CD4-positive, alpha-beta T cell treated with Interleukin-2 at 100 ng/mL for 4 hours (primary cell): ENCODE measurements at regions not wholly inside any gene's neighbourhood (a gene's known extent, or its start where the extent isn't known, plus 50 kb on each side); places are given as distances from the start of the nearest gene placed in this dataset.
"Not testable (repeated sequence)": the region's sequence is repeated elsewhere in the genome, so short reads cannot be mapped to it uniquely, and the experiment has no call there.

Experiments
- DNase-seq: peaks from one replicate; pipeline ENCODE4 v3.0.0-alpha.2; 2020; ENCODE audit warnings: low spot score

DNA sequence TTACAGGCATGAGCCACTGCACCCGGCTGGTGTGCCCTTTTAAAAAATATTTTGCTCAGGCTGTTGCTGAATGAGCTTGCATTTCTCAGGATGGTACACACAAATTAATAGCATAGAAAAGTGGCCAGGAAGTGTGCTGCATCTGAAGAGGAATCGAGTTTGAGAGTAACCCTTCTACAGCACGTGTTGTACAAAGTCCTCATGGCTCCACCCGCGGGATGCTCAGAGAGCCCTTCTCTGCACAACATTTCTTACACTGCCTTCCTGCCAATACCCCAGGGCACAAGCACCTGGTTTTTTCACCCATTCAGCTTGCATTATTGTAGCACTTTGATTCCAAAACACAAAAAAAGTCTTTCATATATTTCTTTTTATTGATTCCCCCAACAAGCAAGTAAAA, 90.1 kb upstream of the NEDD4L start:
- DNase-seq: no peak

DNA sequence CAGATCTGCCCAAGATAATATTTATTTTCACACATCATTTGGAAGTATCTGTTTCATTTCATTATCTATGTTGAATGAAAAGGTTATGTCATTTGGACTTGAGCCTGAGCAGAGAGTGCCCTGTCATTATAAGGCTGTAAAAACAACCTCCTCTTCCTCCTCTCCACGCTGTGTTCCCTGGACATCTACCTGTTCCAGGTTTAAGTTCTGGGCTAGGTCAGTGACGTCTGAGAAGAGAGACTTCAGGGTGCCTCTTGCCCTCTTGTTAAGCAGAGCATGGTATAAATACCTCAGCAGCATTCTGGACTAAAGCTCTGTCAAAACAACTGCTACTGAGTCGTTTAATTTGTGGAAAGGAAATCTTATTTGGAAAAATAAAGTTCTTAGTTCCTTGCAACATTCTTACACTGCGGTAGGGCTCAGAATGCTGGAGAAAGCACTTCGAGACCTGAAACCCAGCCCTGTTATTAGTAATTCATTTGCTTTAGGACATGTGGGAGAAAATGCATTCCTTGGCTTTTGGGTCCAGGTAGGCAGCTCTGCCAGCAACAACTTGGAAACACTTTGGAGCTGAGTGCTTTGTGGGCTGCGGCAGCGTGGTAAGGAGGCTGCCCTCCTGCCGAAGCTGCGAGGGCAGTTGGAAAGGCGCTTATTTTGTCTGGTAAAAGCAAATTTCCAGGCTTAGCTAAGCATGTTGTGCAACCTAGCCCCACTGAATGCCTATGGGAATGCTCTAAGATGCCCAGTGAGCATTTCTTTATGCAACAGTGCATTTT, 91.8 kb upstream of the NEDD4L start:
- no peak for DNase-seq

DNA sequence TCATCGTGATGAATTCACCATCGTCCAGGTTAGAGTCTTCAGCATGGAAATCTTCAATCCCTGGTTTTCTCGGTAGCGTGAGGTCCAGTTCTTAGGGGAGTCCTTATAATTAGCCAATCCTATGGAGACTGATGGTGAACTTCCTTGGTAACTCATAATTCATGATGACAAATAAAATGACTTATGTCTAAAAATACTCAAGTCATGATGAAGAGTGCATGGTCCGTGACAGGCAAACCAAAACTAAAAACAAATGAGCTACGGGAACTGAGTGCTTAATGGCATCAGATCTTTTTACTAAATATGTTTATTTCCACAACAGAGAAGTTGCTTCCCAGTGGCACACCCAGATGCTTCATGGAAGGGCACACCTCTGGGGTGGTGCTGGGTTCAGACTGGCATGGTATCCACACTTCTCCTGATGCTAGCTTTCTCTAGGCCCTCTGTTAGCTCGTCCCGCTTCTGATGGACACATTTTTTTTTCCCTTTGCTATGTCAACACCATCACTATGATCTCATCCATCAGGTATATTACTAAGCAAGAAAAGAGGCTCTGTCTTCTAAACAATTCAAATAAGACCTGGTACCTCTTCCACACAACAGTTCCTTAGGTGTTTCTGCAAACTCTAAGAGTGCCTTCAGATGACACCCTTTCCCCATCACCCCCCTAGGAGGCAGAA, 92.8 kb upstream of the NEDD4L start:
- DNase-seq: no peak

DNA sequence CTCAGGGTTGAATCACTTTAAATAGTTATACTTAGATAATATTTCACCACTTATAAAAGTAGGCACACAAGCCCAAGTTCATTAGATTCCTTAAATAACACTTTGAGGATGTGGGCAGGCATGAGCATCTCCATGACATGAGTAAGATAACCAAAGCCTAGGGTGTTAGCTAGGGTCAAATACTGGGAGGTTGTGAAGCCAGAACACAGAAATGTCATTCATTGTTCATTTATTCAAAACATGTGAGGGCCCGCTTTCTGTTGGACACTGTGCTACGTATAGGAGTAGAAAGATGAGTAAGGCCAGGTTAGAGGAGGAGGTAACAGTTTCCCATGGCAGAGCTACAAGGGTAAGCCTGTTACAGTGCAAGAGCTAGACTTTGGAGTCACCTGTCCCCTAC, 93.5 kb upstream of the NEDD4L start:
- DNase-seq: no peak

DNA sequence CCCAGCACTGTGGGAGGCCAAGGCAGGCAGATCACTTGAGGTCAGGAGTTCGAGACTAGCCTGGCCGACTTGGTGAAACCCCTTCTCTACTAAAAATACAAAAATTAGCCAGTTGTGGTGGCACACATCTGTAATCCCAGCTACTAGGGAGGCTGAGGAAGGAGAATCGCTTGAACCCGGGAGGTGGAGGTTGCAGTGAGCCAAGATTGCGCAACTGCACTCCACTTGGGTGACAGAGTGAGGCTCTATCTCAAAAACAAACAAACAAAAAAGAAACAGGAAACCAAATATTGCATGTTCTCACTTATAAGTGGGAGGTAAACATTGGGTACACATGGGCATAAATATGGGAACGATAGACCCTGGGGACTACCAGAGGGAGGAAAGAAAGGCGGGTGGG, 94.7 kb upstream of the NEDD4L start:
- not testable (repeated sequence) for DNase-seq

DNA sequence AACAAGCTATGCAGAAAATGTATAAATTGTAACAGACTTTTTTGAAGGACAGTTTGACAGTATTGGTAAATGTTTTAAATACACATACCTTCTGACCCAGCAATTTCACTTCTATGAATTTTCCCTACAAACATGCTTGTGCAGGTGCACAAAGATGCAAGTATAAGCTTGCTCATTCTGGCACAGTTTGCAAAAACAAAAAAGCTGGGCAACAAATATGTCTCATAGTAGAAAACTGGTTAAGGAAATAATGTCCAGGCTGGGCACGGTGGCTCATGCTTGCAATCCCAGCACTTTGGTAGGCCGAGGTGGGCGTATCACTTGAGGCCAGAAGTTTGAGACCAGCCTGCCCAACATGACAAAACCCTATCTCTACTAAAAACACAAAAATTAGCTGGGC, 96.9 kb upstream of the NEDD4L start:
- no peak for DNase-seq

DNA sequence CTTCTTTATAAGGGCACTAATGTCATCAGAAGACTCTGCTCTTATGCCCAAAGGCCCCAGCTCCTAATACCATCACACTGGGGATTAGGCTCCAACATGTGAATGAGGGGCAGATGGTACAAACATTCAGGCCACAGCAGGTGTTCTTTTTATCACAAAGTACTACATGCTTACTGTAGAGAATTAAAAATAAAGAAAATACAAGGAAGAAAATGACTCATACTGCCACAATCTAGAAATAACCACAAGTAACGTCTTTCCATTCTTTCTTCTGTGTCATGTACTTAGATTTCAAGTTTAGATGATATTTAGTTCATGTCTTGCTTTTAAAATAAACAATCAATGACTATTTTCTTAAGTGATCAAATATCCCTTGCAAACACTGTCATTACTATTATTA, 100.3 kb upstream of the NEDD4L start:
- no peak for DNase-seq

DNA sequence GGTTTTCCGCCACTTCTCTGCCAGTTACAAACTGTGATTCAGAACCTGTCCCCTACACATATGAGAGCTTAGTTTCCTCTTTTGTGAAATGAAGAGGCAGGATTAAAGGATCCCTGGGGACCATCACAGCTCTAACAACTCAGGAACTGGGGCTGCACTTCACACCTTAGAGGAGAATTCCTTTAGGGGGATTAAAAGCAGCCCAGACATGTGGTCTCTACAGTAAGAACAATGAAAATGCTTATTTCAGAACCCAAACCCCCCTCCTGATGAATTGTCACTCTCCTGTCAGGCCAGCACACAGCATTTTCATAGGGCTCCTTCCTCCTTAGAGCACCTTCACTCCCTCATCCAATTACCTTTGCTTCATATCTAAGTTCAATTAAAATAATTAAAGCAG, 101.5 kb upstream of the NEDD4L start:
- DNase-seq: no peak

DNA sequence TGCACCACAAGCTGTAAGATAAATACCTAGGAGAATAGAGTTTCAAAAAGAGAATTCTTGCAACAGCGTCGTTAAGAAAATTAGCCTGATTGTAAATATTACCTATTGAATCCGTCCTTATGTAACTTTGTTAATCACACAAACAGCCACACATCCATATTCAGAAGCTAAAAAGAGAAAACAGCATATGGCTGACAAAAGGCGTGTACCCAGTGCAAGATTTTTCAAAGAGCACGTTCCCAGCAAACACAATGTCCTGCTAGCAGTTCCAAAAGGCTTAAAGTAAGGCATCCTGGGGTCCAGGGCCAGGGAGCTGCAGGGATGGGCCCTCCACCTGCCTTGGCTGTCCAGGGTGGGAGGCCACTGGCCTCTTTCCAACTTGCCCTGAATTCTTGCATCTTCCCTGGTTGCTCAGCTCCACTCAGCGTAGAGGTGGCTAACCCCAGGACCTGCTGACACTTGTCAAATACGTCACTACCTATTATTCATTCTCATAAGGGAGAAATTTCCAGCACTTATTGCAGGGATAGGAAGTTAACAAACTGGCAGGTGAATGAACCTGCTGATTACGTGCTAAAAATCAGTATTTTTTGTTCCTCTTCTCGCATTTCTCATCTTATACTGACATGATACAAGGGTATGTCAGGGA, 102.1 kb upstream of the NEDD4L start:
- no peak for DNase-seq

DNA sequence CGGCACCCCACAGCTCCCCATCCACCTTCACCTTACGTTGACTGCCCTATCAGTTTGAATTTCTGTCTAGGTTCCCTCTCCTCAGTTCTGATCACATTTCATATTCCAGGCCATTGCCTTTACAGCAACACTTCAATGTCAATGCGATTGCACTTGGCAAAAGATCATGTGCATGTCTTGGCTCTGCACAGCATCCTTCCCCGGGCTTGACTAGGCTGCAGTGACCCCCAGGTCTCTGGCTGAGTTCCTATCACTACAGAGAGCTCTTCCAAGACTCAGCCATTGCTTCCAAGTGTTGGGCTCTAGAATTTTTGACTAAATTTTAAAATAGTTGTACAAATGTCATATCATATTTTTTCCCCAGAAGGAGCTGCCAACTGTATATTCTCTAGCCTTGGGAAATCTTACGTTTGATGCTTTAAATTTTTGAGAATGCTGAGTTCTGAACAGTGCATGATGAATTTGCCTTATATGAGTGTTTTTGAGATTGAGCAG, 103.8 kb upstream of the NEDD4L start:
- no peak for DNase-seq

DNA sequence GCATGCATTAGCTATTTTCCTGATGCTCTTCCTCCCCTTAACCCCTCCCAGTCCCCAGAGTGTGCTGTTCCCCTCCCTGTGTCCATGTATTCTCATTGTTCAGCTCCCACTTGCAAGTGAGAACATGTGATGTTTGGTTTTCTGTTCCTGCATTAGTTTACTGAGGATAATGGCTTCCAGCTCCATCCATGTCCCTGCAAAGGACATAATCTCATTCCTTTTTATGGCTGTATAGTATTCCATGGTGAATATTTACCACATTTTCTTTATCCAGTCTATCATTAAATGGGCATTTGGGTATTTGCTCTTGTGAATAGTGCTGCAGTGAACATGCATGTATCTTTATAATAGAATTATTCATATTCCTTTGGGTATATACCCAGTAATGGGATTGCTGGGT, 109.7 kb upstream of the NEDD4L start:
- DNase-seq: not testable (repeated sequence)

DNA sequence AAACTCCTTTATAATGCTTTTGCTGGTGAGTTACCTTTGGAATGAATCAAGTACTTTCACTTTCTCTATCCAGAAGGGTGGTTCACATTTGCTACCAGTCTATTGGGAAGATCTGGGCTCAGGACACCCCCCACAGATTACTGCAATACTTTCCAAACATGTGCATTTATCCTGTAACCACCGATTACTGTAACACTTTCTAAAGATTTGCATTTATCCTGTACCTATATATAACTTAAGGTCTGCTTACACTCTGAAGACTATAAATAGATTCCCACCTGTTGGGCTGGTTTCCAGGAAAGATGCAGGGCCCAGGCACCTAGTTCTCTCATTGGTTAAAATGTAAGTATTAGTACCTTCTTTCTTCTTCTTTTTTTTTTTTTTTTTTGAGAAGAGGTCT, 113.0 kb upstream of the NEDD4L start:
- DNase-seq: no peak

DNA sequence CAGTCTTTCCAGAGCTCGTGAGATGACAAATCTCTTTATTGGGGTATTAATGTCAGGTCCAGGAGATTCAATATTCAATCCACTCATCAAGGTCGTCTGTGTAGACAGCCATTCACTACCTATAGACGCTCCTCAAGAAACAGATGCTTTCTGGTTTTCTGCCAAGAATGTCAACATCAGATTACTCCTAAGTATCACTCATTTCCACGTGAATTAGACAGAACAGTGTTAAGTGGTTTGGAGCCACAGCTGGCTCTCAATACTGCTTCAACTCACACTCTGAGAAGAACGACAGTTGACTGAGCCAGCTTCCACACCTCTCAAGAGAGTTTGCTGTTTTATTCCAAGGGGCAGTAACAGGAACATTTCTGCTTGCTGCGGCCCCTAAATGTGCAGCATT, 113.5 kb upstream of the NEDD4L start:
- DNase-seq: no peak

DNA sequence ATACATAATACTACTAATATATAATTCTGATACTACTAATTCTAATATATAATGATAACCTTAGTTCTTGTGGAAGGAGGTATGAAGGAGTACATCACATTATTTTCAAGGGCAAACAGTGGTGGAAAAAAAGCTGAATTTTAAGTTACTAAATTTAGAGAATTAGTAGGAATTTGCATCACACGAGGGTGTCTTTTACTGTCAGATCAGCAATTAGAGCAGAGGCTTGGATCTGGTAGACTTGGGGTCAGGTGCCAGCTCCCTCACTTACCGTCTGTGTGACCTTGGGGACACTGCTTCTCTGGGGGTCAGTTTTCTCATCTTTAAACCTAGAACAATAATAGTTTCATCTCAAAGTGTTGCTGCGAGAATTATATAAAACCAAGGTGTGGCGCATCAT, 114.1 kb upstream of the NEDD4L start:
- DNase-seq: no peak

DNA sequence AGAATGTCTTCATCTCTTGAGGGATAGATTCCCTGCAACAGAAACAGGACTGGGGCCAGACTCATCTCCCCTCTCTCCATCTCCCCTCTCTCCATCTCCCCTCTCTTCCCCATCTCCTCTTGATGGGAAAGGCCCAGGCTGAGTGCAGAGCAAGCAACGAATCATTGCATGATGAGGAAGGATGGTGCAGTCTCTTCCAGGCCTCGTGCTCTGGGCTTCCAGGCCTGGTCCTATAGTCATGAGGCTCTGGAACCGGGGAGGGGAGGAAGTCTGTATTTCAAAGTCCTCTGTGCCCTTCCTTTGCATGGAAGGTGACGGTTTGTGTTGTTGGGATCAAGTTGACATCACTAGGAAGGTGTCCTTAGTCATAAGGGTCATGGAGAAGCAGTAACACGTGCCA, 115.6 kb upstream of the NEDD4L start:
- DNase-seq: no peak

DNA sequence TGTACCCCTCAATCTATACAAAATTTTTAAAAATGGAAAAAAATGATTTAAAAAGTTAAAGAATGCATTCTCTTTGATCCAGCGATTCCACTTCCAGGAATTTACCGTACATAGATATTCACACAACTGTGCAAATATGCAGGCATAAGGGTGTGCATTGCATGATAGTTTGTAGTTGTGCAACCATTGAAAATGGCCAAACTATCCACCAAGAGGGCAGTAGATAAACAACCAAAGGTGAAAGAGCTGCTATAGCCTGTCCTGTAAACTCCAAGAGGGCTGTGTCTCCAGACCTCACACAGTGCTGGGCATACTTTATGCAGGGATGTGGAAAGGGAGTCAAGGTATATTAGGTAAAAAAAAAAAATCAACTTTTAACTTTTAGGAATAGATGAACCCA, 116.5 kb upstream of the NEDD4L start:
- no peak for DNase-seq

DNA sequence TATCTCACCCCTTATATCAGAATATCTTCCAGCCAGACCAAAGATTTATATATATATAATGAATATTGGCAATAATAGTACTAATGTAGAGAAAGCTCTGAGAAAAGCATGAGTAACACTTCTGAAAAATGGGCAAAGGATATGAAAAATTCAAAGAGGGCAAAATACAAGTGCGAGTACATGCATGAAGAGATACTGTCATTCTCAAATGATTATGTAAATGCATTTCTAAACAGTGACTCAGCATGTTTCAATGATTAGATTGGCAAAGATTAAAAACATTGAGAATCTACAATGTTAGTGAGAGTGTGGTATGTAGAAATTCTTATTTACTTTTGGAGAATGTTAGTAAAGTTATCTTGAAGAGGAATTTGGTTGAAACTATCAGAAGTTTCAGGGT, 118.3 kb upstream of the NEDD4L start:
- no peak for DNase-seq

DNA sequence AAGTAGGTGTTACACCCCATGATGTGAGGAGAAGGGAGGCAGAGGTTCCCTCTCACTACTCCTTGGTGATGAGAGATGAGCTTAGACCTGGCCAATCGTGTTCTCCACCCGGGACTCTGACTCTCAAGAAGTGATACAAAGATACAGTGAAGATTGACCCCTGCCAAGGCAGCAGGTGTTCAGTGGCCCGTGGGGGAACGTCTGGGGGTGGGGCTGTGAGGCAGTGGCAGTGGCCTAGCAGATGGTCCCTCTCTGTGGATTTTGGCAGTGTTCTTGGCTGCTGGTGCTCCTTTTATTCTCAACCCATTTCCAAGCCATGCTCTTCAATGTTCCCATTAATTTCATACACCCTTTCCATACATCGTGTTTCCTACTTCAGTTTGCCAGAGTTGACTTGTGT, 120.4 kb upstream of the NEDD4L start:
- DNase-seq: no peak

DNA sequence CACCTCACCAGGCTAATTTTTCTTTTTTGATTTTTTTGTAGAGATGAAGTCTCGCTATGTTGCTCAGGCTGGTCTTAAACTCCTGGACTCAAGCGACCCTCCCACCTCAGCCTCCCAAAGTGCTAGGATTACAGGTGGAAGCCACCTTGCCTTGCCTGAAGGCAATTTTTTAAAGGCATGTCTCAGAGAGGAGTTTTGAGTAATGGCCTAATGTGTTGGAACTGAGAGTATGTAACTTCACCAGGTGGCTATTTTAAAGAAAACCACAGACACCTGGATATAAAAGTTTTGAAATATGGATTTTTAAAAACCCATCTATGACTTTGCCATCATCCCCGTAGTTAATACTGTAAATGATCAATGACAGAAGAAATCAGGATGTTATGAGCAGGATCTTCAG, 119.8 kb upstream of the ATP8B1 start:
- DNase-seq: no peak

DNA sequence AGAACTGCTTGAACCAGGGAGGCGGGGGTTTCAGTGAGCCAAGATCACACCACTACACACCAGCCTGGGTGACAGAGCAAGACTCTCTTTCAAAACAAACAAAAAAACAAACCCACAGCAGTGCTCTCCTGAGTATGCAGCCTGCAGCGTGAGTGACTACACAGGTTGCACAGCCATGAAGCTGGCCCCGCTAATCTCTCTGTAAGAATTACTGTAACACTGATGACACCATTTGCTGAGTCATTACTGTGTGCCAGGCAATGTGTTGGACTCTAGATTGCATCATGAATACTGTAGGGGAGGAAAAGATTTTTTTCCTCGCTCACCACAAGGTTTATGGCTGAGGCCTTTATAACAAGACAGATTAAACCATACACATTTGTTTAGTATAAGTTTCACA, 118.6 kb upstream of the ATP8B1 start:
- no peak for DNase-seq

DNA sequence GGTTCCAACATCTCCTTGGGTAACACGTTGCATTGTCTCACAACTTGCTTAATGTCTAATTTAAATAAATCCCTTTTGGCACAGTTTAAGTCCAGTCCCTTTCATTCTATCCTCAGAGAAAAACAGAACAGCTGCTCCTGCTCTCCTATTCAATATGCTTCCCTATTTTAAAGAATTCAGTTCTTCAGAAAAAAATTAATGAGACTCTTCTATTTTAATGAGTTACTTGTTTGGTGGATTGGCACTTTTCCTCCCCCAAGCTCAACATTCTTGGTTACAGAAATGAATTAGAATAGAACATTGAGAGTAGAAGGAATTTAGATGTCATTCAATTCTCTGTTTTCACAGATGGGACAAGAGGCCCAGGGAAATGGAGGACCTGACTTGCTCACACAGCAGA, 116.9 kb upstream of the ATP8B1 start:
- no peak for DNase-seq

DNA sequence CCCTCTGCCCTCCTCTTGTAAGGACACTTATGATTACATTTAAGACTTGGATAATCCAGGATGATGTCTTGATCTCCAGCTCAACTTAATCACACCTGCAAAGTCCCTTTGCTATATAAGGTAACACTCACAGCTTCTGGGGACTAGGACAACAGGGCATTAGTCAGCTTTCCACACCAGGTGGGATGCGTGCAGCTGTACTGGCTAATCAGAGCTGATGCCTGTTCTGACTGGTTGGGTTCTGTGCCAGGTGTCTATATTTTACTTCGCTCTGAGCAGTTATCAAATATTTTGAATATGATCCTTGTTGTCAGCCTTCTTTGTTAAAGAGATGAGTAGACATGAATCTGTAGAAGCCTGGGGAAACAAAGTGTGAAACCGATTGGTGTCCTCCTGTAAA, 115.5 kb upstream of the ATP8B1 start:
- no peak for DNase-seq

DNA sequence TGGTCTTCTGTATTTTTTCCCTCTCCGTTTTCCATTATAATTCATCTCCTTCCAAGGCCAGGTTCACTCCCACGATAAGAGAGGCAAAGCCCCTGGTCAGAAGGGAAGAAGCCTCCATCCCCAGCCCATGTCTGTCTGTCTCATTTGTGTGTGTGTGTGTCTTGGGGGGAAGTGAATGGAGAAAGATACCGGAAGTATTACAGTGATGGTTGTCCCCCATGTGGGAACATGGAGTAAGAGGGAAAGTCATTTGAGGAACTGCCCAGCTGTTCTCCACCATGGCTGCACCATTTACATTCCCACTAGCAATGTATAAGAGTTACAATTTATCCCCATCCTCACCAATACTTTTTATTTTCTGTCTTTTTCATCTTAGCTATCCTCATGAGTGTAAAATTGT, 113.6 kb upstream of the ATP8B1 start:
- DNase-seq: no peak
